ENCODE measurements at regions not wholly inside any gene's neighbourhood (a gene's known extent, or its start where the extent isn't known, plus 50 kb on each side); places are given as distances from the start of the nearest gene placed in this dataset.

DNA sequence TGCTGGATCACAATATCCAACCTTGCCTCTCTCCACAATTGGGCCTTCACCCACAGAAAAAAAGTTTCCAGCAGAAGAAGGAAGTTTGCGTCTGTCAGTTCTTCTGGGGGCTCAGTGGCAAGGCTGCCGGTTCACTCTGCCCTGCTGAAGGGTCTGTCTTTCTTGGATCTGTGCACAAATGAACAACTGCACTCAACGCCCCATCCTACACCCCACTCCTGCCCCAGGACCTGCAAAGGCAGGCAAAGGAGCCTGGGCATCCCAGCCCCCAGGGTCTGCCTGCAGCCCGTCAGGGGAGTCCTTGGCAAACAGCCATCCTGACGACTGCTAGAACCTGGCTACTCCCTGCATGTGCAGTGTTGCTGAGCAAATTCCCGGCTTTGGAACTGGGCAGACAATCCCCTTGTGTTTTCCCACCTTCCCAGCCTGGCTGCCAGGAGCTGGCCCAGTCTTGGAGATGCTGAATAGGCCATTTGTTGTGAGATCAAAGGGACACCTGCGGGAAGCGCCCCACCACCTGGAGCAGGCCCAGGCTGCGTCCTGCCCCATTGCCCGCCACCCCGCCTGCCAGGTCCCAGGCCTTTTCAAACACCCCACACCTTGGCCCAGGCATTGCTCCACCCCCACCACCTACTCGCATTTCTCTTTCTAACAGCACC, 311.9 kb downstream of the BCL11B start:
- TF ChIP-seq, protein P1, sequence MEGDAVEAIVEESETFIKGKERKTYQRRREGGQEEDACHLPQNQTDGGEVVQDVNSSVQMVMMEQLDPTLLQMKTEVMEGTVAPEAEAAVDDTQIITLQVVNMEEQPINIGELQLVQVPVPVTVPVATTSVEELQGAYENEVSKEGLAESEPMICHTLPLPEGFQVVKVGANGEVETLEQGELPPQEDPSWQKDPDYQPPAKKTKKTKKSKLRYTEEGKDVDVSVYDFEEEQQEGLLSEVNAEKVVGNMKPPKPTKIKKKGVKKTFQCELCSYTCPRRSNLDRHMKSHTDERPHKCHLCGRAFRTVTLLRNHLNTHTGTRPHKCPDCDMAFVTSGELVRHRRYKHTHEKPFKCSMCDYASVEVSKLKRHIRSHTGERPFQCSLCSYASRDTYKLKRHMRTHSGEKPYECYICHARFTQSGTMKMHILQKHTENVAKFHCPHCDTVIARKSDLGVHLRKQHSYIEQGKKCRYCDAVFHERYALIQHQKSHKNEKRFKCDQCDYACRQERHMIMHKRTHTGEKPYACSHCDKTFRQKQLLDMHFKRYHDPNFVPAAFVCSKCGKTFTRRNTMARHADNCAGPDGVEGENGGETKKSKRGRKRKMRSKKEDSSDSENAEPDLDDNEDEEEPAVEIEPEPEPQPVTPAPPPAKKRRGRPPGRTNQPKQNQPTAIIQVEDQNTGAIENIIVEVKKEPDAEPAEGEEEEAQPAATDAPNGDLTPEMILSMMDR (IDR thresholded peaks at IDR 0.05; ENCODE audit: insufficient read depth, low read depth, low read length) = no peak
- TF ChIP-seq EZH2 (IDR thresholded peaks at IDR 0.05; ENCODE audit: insufficient read depth, low read length) = no peak

Data from astrocyte (in vitro differentiated cells and primary cell).